Stimulated activated CD4-positive, alpha-beta T cell treated with anti-CD3 and anti-CD28 coated beads, Interleukin-1b, Interleukin-23, amount 100 ng/mL, for 1 hour (primary cell): ENCODE measurements at regions not wholly inside any gene's neighbourhood (a gene's known extent, or its start where the extent isn't known, plus 50 kb on each side); places are given as distances from the start of the nearest gene placed in this dataset.

Experiments
- DNase-seq, 2 donors: peaks; one replicate each; pipeline ENCODE4 v3.0.0-alpha.2; 2020; ENCODE audit warnings: low read depth in 2 of 2

DNA sequence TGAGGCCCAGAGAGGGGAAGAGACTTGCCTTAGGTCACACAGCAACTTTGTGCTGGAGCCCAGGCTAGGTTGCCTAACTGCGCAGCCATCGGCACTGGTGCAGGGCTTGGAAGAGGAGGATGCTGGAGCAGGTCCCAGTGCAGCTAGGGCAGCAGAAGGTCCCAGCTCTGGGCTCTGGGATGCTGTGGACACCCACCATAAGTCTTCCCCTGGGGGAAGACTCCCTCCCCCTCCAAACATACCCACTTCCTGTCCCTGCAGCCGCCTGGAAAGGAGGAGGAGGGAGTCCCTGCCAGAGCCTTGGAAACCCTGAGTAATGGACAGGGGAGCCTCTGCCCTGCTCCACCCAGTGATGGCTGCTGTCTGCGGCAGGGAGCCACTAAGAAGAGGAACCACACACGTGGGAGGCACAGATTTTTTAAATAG, 93.6 kb downstream of the NCR2 start:
- no peak for DNase-seq

DNA sequence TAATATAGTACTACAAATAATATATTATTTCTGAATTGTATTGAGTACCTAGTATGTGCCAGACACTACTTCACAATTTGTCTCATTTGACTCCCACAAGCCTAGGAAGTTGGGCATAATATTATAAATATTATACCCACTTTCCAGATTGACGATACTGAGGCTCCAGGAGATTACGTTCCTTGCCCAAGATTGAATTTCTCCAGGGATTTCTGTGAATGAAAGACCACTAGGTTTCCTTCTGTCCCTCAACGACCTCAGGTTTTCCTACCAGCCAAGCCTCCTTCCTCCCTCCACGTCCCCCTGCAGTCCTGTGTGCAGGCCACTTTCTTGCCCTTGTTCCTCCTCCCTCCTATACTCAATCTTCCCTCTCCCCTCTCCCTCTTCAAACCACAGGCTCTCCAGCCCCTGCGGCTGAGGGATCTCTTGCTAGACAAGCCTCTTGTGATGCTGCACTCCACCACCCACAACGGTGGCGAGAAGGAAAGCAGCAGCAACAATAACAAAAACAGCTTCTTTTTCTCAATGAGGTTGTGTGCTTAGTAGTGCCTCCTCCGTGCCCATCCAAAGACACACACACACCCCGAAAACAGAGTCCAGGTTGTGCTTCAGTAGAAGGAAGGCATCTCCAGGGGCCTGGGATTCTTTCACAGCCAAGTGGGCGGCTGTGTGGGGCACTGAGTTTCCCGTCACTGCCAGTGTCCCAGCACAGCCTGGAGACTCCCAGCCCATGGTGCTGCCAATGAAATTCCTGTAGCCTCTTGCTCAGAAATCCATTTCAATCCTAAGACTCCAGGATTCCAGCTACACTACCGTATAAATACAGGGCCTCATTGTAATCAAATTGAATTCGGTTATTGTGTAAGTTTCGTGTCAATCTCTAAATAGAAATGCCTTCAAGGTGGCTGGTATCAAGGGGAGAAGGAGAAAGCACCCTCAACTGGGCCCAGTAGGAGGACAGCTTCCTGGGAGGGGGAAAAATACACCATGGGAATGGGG, 94.4 kb downstream of the NCR2 start:
- no peak for DNase-seq

DNA sequence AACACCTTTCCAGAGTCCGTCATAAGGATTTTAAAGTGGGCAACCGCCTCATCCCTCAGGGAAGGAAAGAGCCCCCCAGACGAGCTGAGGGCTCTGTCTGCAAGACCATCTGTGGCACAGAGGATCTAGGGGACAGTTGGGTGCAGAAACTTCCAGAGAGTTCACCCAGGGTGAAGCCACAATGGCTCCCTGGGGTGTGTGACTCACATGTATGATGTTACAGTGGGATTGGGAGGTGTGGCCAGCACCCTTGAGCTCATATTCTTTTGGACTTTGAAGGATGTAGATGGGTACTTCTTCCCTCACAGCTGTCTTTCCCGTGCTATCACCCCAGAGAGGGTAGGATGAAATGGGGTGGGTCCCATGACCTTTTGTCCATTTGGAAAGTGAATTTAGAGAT, 95.5 kb downstream of the NCR2 start:
- no peak for DNase-seq

DNA sequence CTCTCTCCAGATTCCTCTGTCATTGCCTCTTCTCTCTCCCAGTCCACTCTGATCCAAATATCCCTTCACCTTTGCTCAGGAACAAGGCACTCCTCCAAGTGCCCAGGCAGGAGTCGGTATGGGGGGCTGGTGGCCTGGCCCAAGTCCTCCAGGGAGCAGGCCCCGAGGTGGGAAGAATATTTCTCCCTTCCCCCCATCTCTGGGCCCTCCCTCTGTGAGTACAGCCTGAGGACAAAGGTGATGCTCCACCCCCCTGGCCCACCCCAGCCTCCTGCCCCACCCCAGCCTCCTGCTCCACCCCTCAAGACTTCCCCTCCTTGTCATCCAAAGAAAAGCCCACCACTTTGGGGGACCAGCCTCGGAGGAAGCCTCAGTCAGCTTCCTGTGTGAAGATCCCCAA, 96.9 kb downstream of the NCR2 start:
- no peak for DNase-seq

DNA sequence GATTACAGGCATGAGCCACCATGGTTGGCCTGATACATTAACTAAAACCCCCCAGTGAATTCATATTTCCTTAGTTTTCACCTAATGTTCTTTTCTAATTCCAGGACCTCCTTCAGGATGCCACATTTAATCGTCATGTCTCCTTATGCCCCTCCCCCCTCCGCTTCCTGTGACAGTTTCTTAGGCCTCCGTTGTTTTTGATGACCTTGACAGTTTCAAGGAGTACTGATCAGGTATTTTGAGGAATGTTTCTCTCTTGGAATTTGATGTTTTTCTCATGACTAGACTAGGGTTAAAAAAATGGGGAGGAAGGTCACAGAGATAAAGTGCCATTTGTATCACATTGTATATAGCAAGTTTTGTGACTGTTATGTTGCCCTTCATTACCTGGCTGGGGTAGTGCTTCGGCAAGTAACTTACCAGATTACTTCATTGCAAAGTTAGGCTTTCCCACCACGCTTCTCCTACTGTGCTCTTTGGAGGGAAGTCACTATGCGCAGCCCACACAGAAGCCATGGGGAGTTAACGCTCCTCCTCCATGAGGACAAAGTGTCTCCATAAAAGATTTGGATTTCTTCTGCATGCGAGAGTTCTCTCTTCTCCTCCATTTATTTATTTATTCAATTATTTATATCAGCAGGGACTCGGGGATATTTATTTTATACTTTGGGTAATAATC, 99.5 kb downstream of the NCR2 start:
- DNase-seq = no peak

DNA sequence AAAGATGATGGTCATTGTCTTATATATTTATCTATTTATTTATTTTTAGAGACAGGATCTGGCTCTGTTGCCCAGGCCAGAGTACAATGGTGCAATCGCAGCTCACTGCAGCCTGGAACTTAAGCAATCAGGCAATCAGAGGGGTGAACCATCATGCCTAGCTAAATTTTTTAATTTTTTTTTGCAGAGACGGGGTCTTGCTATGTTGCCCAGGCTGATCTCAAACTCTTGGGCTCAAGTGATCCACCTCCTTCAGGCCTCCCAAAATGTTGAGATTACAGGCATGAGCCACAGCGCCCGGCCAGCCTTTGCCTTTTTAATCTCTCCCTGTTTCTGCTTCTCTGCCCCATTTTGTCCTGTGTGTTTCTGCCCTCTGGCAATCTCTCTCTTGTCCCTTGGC, 102.2 kb downstream of the NCR2 start:
- no peak for DNase-seq

DNA sequence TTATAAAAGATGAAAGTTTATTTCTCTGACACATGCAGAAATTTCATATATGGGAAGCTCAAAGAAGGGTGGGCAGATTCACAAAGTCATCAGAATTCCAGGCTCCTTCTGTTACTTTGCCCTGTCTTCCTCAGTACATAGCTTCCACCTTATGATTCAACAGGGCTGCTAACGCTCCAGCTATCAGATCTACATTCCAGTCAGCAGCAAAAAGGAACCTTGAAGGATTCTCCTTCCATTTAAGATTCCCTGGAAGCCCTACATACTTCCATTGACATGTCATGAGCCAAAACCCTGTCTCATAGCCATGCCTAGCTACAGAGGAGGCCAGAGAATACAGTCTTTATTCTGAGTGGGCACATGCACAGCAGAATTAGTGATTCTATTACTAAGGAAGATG, 103.3 kb downstream of the NCR2 start:
- no peak for DNase-seq

DNA sequence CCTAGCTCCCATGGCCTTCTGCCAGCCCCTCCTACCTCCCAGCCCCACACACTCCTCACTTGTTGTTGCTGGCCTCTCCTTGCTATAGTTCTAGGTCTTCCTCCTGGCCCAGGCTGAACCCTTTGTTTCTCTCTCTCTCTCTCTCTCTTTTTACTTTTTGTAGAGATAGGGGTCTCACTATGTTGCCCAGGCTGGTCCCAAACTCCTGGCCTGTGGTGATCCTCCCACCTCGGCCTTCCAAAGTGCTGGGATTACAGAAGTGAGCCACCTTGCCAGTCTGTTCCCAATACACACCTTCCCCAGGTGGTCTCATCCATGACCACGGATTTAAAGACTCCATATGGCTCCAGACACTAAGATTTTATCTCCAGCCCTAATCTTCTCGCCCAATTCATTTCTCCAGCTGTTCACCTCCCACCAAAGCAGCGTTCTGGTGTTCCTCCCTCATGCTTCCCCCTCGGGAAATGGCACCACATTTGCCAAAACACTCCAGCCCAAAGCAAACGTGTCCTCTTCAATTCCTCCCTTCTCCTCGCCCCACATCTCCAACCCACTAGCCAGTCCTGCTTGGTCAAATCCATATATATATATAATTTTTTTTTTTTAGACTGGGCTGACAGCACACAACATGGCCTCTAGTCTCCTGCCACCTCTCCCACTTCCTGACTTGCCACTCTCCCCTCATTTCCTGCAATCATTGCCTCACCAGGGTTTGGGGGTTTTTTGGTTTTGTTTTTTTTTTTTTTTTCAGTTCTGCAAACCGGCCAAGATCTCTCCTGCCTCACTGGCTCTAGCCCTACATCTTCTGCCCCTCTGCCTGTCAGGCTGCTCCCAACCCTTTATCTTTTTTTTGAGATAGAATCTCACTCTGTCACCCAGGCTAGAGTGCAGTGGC, 104.4 kb downstream of the NCR2 start:
- DNase-seq = no peak

DNA sequence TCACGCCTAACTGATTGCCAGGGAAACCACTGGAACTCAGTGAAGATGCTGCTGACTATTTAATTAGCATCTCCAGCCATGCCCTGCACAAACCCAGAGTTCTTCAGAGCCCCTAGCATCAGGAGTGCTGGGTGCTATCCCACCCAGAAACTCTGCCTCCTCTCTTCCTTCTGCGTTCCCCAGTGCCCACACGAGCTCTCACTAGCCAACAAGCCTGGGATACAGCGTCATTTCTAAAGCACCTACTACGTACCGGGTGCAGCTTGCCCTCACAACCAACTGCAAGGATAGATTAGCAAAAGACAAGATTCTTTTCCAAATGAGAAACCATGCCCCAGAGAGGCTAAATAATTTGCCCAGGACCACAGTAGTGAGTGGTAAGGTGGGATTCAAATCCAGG, 105.2 kb upstream of the FOXP4 start:
- DNase-seq = no peak

DNA sequence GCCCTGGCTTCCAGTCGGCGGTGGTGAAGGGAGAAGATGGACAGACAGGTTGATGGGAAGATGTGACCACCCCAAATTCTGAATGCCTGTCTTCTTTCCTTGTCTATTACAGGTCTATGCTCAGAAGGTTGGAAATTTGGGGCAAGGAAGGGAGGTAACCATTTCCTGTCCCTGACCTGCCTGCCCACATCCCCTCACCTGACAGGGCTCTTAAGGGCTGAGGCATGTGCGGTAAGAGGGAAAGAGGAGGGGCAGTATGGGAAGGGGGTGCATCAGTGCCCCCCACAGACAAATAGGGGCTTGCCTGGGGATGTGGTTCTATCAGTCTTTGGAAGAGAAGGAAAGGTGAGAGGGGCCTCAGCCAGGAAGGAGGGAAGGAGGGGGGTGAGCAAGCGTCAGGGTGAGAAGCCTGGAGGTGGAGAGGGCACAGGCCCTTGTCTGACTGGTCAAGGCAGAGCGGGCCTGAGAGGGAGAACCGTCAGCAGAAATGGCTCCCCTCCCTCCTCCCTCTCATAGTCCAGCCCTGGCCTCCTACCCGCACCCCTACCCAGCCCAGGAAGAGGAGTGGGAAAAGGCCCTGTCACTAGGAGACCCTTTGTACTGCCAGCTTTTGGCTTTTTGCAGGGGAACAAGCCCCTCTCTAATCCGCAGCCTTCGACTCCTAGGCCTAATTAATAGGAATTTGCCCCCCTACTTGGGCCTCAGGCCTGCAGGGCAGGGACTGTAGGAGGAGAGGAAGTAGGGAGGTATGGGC, 104.4 kb upstream of the FOXP4 start:
- no peak for DNase-seq

DNA sequence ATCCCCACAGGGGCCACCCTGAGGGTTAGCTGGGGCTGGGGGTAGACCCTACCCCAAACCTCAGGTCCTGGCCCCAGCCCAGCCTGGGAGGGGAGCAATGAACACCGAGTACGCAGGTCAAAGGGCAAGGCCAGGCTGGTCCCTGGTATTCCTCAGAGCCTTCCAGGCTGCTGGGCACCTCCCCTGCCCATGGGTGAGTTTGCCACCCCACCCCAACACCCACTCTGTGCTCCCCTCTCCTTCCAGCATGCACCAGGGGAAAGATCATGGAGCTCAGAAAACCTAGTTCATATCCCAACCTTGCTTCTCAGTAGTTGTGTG, 103.9 kb upstream of the FOXP4 start:
- DNase-seq = no peak

DNA sequence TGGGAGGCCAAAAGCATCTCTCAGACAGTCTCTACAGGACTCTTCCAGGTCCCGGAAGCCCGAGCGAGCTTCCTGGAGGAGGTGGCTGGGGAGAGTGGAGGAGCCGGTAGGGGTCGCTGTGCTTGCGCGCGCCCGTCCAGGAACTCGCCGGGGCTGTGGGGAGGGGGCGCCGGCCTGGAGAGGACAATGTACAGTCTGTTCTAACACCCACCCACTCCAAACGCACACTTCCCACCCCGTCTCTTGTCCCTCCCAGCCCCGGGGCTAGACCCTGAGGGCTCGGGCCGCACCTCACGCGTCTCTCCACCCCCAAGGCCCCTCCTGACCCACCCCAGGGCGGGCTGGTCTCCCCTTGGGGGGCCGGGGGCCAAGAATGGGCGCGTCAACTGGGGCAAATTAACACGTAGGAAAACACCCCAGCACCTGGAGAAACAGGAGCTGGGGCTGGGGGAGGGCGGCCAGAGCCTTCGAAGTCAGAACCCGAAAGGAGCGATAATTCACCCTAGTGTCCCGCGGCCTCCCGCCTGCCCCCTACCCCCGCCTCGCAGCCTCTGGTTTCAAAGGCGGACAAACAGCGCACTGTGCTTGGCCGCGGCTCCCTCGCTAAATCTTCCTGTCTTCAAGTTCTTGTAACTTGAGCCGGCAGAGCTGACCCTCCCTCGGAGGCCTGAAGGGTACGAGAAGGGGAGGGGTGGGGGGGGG, 103.2 kb upstream of the FOXP4 start:
- DNase-seq = no peak

DNA sequence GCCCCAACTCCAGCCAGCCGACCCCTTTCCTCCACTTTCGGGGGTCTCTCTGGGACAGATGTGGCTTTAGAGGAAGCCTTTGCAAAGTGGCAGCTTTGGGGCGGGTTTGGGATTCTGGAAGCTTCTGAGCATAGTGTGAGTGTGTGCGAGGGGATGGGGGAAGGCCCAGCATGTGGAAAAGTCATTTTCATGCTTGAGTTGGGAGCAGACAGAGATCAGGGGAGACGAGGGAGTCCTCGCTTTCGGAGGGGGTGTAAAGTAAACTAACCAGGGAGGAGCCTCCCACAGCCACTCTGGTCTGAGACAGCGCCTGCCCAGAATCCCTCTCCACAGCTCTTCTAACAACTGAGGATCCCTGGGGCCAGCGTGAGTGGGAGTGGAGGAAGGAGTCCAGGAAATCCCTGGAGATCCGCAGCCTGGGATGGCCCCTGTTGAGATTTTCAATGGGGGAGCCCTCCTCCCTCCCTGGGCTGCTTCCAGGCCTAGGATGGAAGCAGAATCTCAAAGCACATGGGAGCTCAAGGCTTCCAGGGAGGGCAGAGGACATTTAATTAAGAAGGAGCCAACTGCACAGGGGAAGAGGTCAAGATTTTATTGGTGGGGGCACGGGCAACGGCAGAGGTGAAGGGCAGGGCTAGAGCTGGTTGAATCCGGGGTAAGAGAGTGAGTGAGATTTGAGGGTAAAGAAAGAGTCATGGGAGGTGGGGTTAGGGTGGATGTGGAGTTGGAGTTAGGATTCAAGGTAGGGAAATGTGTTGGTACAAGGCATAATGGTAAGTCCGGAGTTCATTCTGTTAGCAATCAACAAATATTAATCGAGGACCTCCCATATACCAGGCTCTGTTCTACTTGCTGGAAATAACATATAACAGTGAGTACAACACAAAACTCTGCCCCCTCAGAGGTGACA, 102.3 kb upstream of the FOXP4 start:
- DNase-seq = no peak

DNA sequence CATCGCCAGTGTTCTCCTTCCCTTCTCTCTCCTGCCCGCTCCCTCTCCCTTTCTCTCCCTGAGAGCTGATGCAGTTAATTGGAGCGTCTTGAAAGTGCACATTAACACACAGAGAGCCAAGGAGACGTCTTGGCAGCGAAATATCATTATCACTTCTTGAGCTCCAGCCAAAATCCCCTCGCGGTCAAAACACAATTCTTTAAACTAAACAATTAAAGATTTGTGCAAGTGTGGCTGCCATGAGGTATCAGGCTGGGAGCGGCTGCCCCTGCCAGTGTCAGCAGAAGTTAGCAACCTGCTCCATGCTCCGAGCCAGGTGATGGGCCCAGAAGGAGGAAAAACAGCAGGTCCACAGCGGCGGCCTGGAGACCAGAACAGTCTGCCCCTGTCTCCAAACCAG, 100.9 kb upstream of the FOXP4 start:
- DNase-seq = no peak

DNA sequence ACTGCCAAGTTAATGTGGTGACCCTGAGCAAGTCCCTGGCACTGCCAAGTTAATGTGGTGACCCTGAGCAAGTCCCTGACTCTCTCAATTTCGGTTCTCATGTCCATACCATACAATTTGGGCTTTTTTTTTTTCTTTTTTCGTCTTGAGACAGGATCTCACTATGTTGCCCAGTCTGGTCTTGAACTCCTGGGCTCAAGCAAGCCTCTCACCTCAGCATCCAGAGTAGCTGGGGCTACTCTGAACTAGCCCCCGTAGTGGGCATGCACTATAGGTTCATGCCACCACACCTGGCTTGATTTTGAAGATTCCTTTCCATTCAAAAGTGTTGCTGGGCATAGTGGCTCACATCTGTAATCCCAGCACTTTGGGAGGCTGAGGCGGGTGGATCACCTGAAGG, 100.0 kb upstream of the FOXP4 start:
- DNase-seq = no peak

DNA sequence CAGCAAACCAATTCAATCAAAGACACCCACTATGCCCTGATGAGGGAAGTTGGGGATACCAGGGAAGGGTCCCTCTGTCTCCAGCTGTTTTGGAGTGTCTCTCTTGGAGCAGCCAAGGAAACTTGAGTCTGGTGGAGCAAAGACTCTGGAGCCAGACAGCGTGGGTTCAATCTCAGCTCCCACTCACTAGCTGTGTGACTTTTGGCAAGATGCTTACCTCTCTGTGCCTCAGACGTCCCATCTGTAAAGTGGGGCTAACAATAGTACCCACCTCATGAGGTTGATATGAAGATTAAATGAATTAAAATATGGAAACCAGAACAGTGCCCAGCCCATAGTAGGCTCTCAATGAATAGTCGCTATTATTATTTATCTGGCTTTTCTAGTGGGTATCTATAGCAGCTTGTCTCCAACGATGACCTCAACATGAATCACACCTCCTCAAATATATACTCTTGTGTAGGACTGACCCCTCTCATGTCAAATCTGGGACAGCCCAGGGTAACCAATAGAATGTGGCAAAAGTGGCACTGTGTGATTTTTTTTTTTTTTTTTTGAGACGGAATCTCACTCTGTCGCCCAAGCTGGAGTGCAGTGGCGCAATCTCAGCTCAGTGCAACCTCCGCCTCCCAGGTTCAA, 99.2 kb upstream of the FOXP4 start:
- no peak for DNase-seq

DNA sequence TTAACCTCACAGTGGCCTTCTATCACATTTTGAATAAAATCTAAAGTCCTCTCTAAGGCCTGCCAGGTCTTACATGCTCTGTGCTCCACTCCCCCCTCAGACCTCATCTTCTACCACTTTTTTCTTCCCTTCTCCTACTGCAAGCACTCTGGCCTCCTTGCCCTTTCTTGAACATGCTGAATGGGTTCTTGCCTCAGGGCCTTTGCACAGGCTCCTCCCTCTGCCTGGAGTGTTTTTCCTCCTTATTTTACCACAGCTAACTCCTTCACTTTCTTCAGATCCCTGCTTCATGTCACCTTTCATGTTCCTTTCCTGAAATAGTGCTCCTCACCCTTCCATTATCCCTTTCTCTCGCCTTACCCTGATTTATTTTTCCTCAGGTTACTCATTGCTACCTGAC, 97.9 kb upstream of the FOXP4 start:
- no peak for DNase-seq

DNA sequence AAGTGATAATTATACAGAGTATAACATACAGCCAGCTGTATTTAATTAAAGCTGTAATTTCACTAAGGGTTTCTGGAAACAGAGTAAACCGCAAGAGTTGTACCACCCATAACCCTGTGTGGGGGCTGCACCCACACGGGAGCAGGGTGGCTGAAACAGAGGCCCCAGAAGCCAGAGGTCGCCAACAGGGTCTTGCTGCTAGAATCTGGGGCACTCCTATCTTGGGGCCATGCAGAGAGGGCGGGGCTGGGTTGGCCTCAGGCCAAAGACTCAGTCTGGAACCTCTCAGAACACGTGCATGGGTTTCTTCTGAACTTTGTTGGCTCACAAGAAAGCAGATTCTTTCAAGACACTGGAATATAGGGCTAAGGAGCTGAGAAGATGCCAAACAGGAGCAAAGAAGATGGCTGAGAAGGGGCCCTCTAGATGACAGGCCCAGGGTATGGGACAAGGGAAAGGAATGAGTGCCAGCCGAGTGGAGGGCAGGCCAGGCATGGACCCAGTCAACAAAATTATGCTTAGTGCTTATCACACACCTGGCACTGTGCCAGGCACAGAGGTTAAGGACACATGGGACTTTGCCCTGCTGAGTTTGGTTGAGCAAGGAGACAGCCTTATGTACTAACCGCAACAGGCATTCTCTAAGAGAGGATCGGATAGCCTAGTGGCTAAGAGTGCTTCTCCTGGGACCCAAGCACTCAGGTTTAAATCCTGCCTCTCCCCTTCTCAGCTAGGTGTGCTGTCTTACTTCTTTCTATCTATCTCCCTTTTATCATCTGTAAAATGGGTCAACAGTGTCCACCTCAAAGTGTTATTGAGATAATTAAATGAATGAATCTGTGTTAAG, 96.6 kb upstream of the FOXP4 start:
- no peak for DNase-seq
